RWPE1 (cell line): ENCODE measurements at regions not wholly inside any gene's neighbourhood (a gene's known extent, or its start where the extent isn't known, plus 50 kb on each side); places are given as distances from the start of the nearest gene placed in this dataset.

Source experiments
- CTCF ChIA-PET: fragments of 350-600 bp; sonication (Branson Sonifier 250); formaldehyde crosslinking; extraction: SDS; loops from one replicate; lab custom pipeline; 2021; lab: Yijun Ruan, JAX
- POLR2A ChIA-PET: fragments of 400-600 bp; formaldehyde crosslinking; extraction: SDS; loops from one replicate; lab custom pipeline; 2020; ENCODE audit warnings: antibody characterized with exemption; ENCODE audit not compliant: low non-redundant PET; lab: Yijun Ruan, JAX
- DNase-seq: peaks from one replicate; pipeline ENCODE4 v3.0.0; 2012; ENCODE audit warnings: low spot score
- H3K27ac ChIP-seq: fragments of 450-650 bp; 2 replicates; pipeline ENCODE4 v1.5.1; 2017
- TF ChIP-seq, protein P1 (sequence below): fragments of 450-650 bp; conservative IDR thresholded peaks from 2 replicates; pipeline ENCODE4 v1.5.1; 2017; ENCODE audit warnings: low read depth, mild to moderate bottlenecking

- no peak for DNase-seq
- TF ChIP-seq, protein P1, sequence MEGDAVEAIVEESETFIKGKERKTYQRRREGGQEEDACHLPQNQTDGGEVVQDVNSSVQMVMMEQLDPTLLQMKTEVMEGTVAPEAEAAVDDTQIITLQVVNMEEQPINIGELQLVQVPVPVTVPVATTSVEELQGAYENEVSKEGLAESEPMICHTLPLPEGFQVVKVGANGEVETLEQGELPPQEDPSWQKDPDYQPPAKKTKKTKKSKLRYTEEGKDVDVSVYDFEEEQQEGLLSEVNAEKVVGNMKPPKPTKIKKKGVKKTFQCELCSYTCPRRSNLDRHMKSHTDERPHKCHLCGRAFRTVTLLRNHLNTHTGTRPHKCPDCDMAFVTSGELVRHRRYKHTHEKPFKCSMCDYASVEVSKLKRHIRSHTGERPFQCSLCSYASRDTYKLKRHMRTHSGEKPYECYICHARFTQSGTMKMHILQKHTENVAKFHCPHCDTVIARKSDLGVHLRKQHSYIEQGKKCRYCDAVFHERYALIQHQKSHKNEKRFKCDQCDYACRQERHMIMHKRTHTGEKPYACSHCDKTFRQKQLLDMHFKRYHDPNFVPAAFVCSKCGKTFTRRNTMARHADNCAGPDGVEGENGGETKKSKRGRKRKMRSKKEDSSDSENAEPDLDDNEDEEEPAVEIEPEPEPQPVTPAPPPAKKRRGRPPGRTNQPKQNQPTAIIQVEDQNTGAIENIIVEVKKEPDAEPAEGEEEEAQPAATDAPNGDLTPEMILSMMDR: no peak
- CTCF ChIA-PET: no interaction called here
- no peak overlapping the region for H3K27ac ChIP-seq
- POLR2A ChIA-PET: no interaction called here
These were observed 456.9 kb downstream of the BCOR start for GRCh38 chrX:39640866-39641265.

DNA sequence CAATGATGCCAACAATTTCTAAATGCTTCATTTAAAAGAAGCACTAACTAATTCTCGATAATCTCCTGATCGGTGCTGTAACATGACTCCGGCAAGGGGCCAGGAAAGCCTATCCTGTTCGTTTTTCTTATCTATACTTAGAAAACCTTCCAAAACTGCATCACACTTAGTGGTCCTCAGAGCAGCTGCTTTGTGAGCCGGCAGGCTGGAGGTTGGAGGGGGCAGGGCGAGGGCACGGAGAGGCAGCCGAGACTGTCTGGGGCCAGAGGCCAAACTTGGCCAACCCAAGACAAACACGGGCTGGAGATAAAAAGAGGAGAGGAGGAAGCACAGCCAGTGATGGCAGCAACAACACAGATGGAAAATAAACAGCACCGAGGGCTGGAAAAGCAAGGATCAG lies 455.7 kb downstream of the BCOR start:
- ChIA-PET POLR2A (no interaction called here), CTCF (interaction anchor here (0.8 kb wide), 1 partner anchor 30 kb away, joined by 4 read pairs; no protein-coding TSS in a partner anchor)
- no peak for DNase-seq
- H3K27ac ChIP-seq: no peak overlapping the region
- TF ChIP-seq, protein P1: no peak

GRCh38 chrX:39643550-39643949 lies 454.2 kb downstream of the BCOR start:
- no peak for DNase-seq
- ChIA-PET POLR2A (no interaction called here), CTCF (no interaction called here)
- no peak overlapping the region for H3K27ac ChIP-seq
- TF ChIP-seq, protein P1: no peak

DNA sequence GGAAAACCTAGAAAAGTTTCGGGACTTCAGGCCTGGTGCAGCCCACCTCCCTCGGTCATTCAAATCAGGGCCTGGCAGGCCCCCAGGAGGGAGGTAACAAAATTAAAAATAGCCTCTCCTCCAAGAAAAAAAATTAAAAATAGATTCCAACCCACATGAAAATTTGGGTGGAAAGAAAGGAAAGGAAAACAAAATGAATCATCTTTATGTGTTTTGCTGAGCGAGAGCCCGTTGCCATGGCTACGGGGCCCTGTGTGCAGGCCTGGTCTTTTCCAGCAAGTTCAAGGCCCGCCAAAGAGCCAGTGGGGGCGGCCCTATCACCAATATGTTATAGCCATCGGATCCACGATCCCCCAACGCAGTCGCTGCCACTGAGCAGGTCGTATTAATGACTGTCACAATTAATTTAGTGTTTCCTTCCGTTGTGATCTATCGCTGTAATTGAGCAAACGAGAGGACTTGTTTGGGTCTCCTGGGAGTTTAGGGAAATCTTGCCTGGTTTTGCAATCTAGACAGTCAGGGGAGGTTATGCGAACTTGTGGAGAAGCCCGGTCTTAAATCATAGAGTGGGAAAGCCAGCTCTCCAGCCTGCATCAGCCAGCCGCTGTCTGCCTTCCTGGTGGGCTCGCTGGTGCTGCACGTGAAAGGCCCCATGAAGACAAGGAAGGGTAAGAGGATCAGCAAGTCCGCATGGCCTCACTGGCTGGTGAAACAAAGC lies 452.4 kb downstream of the BCOR start:
- CTCF ChIA-PET: no interaction called here
- POLR2A ChIA-PET: no interaction called here
- DNase-seq: no peak
- no peak overlapping the region for H3K27ac ChIP-seq
- TF ChIP-seq, protein P1: no peak

DNA sequence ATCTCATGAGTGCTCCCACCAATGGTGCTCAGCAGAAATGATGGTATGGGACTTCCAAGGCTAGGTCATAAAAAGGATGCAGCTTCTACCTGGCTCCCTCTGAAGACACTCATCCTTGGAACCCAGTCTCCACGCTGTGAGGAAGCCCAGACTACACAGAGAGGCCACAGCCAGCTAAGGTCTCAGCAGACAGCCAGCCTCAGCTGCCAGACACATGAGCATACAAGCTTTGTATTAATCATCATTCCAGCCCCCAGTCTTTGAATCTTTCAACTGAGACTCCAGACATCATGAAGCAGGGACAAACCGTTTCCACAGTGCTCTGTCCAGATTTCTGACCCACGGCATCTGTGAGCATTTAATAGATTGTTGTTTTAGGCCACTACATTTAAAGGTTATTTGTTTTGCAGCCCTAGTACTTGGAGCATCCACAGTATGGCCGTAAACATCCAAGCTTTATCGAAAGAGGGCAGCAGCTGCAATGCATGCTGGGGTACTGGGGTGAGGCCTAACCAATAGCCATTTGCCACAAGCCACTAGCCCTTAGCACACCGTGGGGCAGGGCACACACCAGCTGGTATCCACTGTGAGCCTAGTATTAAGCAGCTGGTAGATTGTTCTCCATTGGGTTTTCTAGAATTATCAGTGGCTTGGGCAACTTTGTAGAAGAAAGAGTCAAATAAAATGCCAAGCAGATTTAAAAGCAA lies 449.1 kb downstream of the BCOR start:
- POLR2A ChIA-PET: no interaction called here
- DNase-seq: no peak
- CTCF ChIA-PET: interaction anchor here (0.6 kb wide), 1 partner anchor 641 kb away, joined by 3 read pairs; no protein-coding TSS in a partner anchor
- H3K27ac ChIP-seq: no peak overlapping the region
- TF ChIP-seq, protein P1: no peak

DNA sequence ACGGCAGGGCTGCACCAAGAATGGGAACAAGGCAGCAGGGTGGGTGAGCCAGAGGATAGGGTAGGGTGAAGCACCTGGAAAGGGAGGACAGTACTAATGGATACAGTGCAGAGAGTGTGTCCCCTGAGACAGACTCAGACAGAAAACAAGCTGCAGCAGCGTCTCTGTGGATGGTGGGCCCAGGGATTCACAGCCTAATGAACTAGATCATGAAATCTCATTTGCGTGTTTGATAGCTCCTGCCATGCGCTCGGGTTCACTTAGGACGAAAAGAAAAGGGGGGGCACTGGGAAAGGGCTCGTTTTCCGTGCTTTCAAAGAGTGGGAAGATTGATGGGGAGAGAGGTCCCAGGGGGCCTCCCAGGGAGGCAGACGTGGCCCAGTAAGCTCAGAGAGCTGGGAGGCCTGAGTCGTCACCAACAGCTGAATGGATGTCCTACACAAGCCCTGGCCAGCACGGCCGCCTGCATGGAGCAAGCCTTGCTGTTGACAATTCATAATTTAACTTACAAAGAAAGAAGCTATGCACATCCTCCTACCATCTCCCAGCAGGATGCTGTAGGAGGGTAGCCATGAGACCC lies 446.9 kb downstream of the BCOR start:
- POLR2A ChIA-PET: no interaction called here
- no peak overlapping the region for H3K27ac ChIP-seq
- TF ChIP-seq, protein P1: no peak
- no peak for DNase-seq
- CTCF ChIA-PET: interaction anchor here (1.1 to 1.3 kb wide), 2 partner anchors 362 to 616 kb away, joined by 3 to 7 read pairs; no protein-coding TSS in a partner anchor
